DND-41 (cell line): ENCODE measurements at regions not wholly inside any gene's neighbourhood (a gene's known extent, or its start where the extent isn't known, plus 50 kb on each side); places are given as distances from the start of the nearest gene placed in this dataset.

Source experiments
- ATAC-seq: fragments of 200-7000 bp; cut with Tn5 transposase; 3 replicates; pipeline ENCODE4 v1.9.1; 2021; ENCODE audit warnings: low read depth; ENCODE audit not compliant: insufficient read depth
- DNase-seq: peaks from one replicate; pipeline ENCODE4 v3.0.0-alpha.2; 2020
- H2AFZ ChIP-seq: 2 replicates; pipeline ENCODE4 v1.6.0; 2012; ENCODE audit warnings: low read depth, low read length
- H3K27ac ChIP-seq: 2 replicates; pipeline ENCODE4 v1.5.1; 2012; ENCODE audit warnings: low read length, inconsistent platforms
- H3K27me3 ChIP-seq: fragments of 200-600 bp; sonication (generic); 2 replicates; pipeline ENCODE4 v1.6.0; 2012; ENCODE audit warnings: low read length, mild to moderate bottlenecking, inconsistent platforms; ENCODE audit not compliant: insufficient read depth, poor library complexity
- H3K36me3 ChIP-seq: 2 replicates; pipeline ENCODE4 v1.5.1; 2012; ENCODE audit warnings: low read length, inconsistent platforms; ENCODE audit not compliant: insufficient read depth
- H3K4me1 ChIP-seq: 2 replicates; pipeline ENCODE4 v1.5.1; 2012; ENCODE audit warnings: mild to moderate bottlenecking, low read length; ENCODE audit not compliant: insufficient read depth
- H3K4me2 ChIP-seq: 2 replicates; pipeline ENCODE4 v1.6.0; 2012; ENCODE audit warnings: mild to moderate bottlenecking, moderate library complexity, low read length, inconsistent platforms; ENCODE audit not compliant: insufficient read depth
- H3K4me3 ChIP-seq, 2 experiments: fragments of 200-600 bp in 1 of 2; shearing (Covaris generic) in 1 of 2; 2 replicates each; pipeline ENCODE4 v1.5.1; 2012 to 2016; ENCODE audit warnings: inconsistent platforms in 2 of 2, low read length in 2 of 2, mild to moderate bottlenecking in 2 of 2, low read depth in 1 of 2, moderate library complexity in 1 of 2
- H3K79me2 ChIP-seq: 2 replicates; pipeline ENCODE4 v1.6.0; 2012; ENCODE audit warnings: low read length, inconsistent platforms; ENCODE audit not compliant: insufficient read depth
- H3K9ac ChIP-seq: 2 replicates; pipeline ENCODE4 v1.6.0; 2012; ENCODE audit warnings: low read depth, mild to moderate bottlenecking, inconsistent platforms, low read length, moderate library complexity
- H3K9me3 ChIP-seq: 2 replicates; pipeline ENCODE4 v1.5.1; 2012; ENCODE audit warnings: low read length, moderate library complexity, mild to moderate bottlenecking, inconsistent platforms; ENCODE audit not compliant: insufficient read depth, severe bottlenecking
- H4K20me1 ChIP-seq: 2 replicates; pipeline ENCODE4 v1.6.0; 2012; ENCODE audit warnings: low read length; ENCODE audit not compliant: insufficient read depth
- CTCF ChIP-seq: IDR thresholded peaks from 2 replicates; pipeline ENCODE4 v1.5.1; 2012; ENCODE audit warnings: borderline replicate concordance, low read length, moderate library complexity, mild to moderate bottlenecking; ENCODE audit not compliant: poor library complexity, severe bottlenecking; ENCODE audit errors: extremely low read depth
- EZH2 ChIP-seq: IDR thresholded peaks from 3 replicates; pipeline ENCODE4 v1.6.1; 2012; ENCODE audit warnings: borderline replicate concordance, low read depth, mild to moderate bottlenecking, moderate library complexity, low read length, inconsistent platforms; ENCODE audit not compliant: severe bottlenecking

DNA sequence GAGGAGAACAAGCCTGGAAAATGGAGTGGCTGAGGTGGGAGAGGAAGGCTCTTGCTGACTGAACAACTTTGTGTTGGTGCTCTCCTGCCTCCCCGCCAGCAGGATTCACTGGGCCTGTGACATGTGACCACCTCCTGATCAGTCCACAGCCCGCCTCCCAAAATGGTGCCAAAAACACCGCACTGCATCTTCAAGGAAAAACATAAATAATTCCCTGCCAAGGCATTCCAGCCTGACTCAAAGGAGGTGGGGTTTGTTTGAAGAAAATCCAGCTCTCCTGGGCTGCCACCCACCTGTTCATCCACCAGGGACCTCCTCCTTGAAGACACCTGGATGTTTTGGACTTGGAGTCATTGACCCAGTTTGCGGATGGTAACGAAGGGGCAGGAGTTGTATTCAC lies 83.8 kb upstream of the PIWIL1 start:
- DNase-seq: no peak

DNA sequence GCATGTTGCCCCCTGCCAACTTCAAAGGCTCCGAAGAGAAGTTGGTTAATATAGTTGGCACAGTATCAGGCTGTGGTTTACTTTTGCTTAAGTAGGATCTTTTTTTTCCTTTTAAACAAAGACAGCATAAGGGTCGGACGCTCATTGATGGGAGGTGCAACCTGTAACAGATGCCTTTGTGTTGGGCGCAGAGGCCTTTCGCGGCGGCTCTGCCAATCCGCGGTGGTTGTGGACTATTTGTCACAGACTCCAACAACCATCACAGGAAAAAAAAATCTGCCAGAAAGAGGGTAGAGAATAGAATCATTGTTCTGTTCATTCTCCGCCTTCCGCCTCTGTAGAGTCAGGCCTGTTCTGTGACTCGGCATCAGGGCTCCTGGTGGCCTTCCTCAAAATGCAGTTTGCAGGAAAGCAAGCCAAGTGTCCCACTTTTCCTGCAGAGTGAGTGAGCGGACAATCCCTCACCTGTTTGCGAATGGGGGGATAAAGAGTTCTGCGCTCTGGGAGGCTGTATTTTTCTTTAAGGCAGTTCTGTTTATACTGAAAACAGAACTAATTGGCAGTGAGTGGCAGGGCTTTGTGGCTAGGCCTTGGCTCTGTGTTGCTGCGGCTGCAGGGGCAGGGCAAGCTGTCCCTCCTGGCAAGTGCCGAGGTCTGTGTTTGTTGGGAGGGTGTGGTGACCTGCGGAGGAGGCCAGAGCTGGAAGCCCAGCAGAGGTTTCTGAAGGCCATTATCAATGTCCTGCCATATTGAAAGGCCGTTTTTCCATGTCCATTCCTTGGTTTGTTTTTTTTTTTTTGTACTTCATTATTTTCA lies 83.0 kb upstream of the PIWIL1 start:
- H3K36me3 ChIP-seq: no peaks in the 10 kb centered on the region
- H3K9ac ChIP-seq: no peak overlapping the region
- peaks cover 2% of the 10 kb centered on the region; the same call in 1 of the 2 replicates for H3K4me1 ChIP-seq
- TF ChIP-seq CTCF (no peak), EZH2 (no peak)
- no peaks in the 10 kb centered on the region for H3K9me3 ChIP-seq
- no peaks in the 10 kb centered on the region for H3K79me2 ChIP-seq
- no peak overlapping the region for H3K4me3 ChIP-seq
- H2AFZ ChIP-seq: no peak overlapping the region
- H3K27ac ChIP-seq: no peak overlapping the region
- ATAC-seq (peak; percentile 84), DNase-seq (peak; percentile 50)
- no peak overlapping the region for H3K4me2 ChIP-seq
- peaks cover 6% of the 10 kb centered on the region for H3K27me3 ChIP-seq
- H4K20me1 ChIP-seq: no peaks in the 10 kb centered on the region

More for the DNA sequence above, 83.8 kb upstream of the PIWIL1 start:
- Histone ChIP-seq H3K36me3 (no peaks in the 10 kb centered on the region), H2AFZ (no peak overlapping the region), H3K4me2 (no peak overlapping the region), H3K79me2 (no peaks in the 10 kb centered on the region), H3K4me1 (peaks cover 2% of the 10 kb centered on the region; the same call in 1 of the 2 replicates), H3K27me3 (peaks cover 6% of the 10 kb centered on the region), H3K9me3 (no peaks in the 10 kb centered on the region), H4K20me1 (no peaks in the 10 kb centered on the region), H3K9ac (no peak overlapping the region), H3K27ac (no peak overlapping the region), H3K4me3 (no peak overlapping the region)
- ATAC-seq: no peak
- TF ChIP-seq EZH2: no peak
- TF ChIP-seq CTCF: no peak

DNA sequence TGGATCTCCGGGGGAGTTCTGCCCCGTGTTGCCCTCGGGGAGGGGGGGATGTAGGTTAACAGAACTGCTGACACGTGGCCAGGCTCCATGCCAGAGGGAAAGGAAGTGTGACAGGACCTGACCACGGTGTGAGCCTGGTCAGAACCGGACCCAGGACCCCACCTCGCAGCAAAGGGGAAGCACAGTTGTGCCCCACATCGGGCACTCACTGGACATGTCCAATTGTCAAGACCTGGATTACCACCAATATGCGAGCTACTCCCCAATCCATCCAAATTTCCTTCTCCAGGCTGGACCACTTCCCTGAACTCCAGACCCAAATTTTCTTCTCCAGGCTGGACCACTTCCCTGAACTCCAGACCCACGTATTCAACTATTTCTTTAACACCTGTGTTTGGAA lies 78.8 kb upstream of the PIWIL1 start:
- H3K79me2 ChIP-seq: no peaks in the 10 kb centered on the region
- no peaks in the 10 kb centered on the region for H3K9me3 ChIP-seq
- H3K4me3 ChIP-seq: no peak overlapping the region
- no peak for TF ChIP-seq CTCF
- TF ChIP-seq EZH2: no peak
- ATAC-seq (no peak), DNase-seq (no peak)
- H3K27ac ChIP-seq: no peak overlapping the region
- peaks cover 3% of the 10 kb centered on the region for H3K27me3 ChIP-seq
- no peak overlapping the region for H3K4me2 ChIP-seq
- H3K4me1 ChIP-seq: peaks cover 2% of the 10 kb centered on the region; the same call in 1 of the 2 replicates
- no peak overlapping the region for H2AFZ ChIP-seq
- no peak overlapping the region for H3K9ac ChIP-seq
- H3K36me3 ChIP-seq: no peaks in the 10 kb centered on the region
- no peaks in the 10 kb centered on the region for H4K20me1 ChIP-seq
